GM21390 (cell line): ENCODE measurements at regions not wholly inside any gene's neighbourhood (a gene's known extent, or its start where the extent isn't known, plus 50 kb on each side); places are given as distances from the start of the nearest gene placed in this dataset.

Source experiments
- ATAC-seq: cut with Tn5 transposase; IDR thresholded peaks from one replicate; pipeline ENCODE4 v1.9.1; 2021; ENCODE audit not compliant: unreplicated experiment

GRCh38 chr17:77001487-77001886, 133.3 kb downstream of the MGAT5B start:
- no peak for ATAC-seq

GRCh38 chr17:77002103-77003045, 134.2 kb downstream of the MGAT5B start:
- ATAC-seq: no peak

- ATAC-seq: no peak
Measured at GRCh38 chr17:77003699-77004098, 135.5 kb downstream of the MGAT5B start.

- no peak for ATAC-seq
Measured at GRCh38 chr17:77006971-77007649, 133.7 kb upstream of the SEC14L1 start.

- ATAC-seq: no peak
Measured at GRCh38 chr17:77009877-77010276, 130.9 kb upstream of the SEC14L1 start.

GRCh38 chr17:77010667-77011066, 130.1 kb upstream of the SEC14L1 start:
- ATAC-seq: no peak

GRCh38 chr17:77011173-77012011, 129.4 kb upstream of the SEC14L1 start:
- no peak for ATAC-seq

GRCh38 chr17:77018504-77018903, 122.3 kb upstream of the SEC14L1 start:
- ATAC-seq: no peak

- no peak for ATAC-seq
Measured at GRCh38 chr17:77019893-77020379, 120.8 kb upstream of the SEC14L1 start.

- ATAC-seq: no peak
Measured at GRCh38 chr17:77020973-77021372, 119.8 kb upstream of the SEC14L1 start.

GRCh38 chr17:77022766-77023165, 118.0 kb upstream of the SEC14L1 start:
- ATAC-seq: no peak

- ATAC-seq: no peak
Measured at GRCh38 chr17:77025781-77026180, 115.0 kb upstream of the SEC14L1 start.

GRCh38 chr17:77027271-77027889, 113.4 kb upstream of the SEC14L1 start:
- ATAC-seq: no peak

GRCh38 chr17:77028900-77029299, 111.9 kb upstream of the SEC14L1 start:
- no peak for ATAC-seq

GRCh38 chr17:77032929-77033328, 107.8 kb upstream of the SEC14L1 start:
- no peak for ATAC-seq

GRCh38 chr17:77033892-77034404, 106.8 kb upstream of the SEC14L1 start:
- ATAC-seq: no peak

- no peak for ATAC-seq
Measured at GRCh38 chr17:77034677-77035424, 105.9 kb upstream of the SEC14L1 start.

GRCh38 chr17:77035526-77035925, 105.2 kb upstream of the SEC14L1 start:
- no peak for ATAC-seq

GRCh38 chr17:77036136-77036840, 104.5 kb upstream of the SEC14L1 start:
- ATAC-seq: no peak
